SK-N-SH treated with all-trans-retinoic acid at 6 μM for 48 hours (cell line): ENCODE measurements at regions not wholly inside any gene's neighbourhood (a gene's known extent, or its start where the extent isn't known, plus 50 kb on each side); places are given as distances from the start of the nearest gene placed in this dataset.

Source experiments
- ATAC-seq: fragments of 200-7000 bp; cut with Tn5 transposase; 3 replicates; pipeline ENCODE4 v1.9.1; 2020; ENCODE audit warnings: mild to moderate bottlenecking, moderate library complexity
- ARNTL ChIP-seq: fragments of 450-650 bp; formaldehyde crosslinking; IDR thresholded peaks from 2 replicates; pipeline ENCODE4 v1.5.0; 2020; ENCODE audit warnings: low read depth, mild to moderate bottlenecking, moderate library complexity, borderline replicate concordance
- BACH2 ChIP-seq: fragments of 250-450 bp; sonication (Bioruptor Pico); IDR thresholded peaks from 2 replicates; pipeline ENCODE4 v1.9.0; 2021; ENCODE audit warnings: mild to moderate bottlenecking, borderline replicate concordance
- CSDC2 ChIP-seq: fragments of 250-450 bp; sonication (Bioruptor Pico); IDR thresholded peaks from 2 replicates; pipeline ENCODE4 v1.5.0; 2020; ENCODE audit warnings: mild to moderate bottlenecking, moderate library complexity
- ESRRG ChIP-seq: fragments of 250-450 bp; sonication (Bioruptor Pico); IDR thresholded peaks from 2 replicates; pipeline ENCODE4 v1.6.1; 2021; ENCODE audit warnings: mild to moderate bottlenecking
- ISL1 ChIP-seq: fragments of 250-450 bp; sonication (Bioruptor Pico); IDR thresholded peaks from 2 replicates; pipeline ENCODE4 v2.1.2; 2022; ENCODE audit warnings: mild to moderate bottlenecking, moderate library complexity
- OSR1 ChIP-seq: fragments of 250-450 bp; sonication (Bioruptor Pico); IDR thresholded peaks from 2 replicates; pipeline ENCODE4 v1.8.0; 2022; ENCODE audit warnings: moderate library complexity, mild to moderate bottlenecking, inconsistent platforms
- PPARA ChIP-seq: fragments of 250-450 bp; sonication (Bioruptor Pico); IDR thresholded peaks from 2 replicates; pipeline ENCODE4 v1.5.0; 2020; ENCODE audit warnings: mild to moderate bottlenecking, borderline replicate concordance
- RARB ChIP-seq: fragments of 250-450 bp; sonication (Bioruptor Pico); IDR thresholded peaks from 2 replicates; pipeline ENCODE4 v1.8.0; 2021; ENCODE audit warnings: mild to moderate bottlenecking, moderate library complexity
- TCF4 ChIP-seq: fragments of 250-450 bp; sonication (Bioruptor Pico); IDR thresholded peaks from 2 replicates; pipeline ENCODE4 v1.8.0; 2021; ENCODE audit warnings: mild to moderate bottlenecking, moderate library complexity, borderline replicate concordance
- TOX ChIP-seq: fragments of 250-450 bp; sonication (Bioruptor Pico); IDR thresholded peaks from 2 replicates; pipeline ENCODE4 v1.8.0; 2021; ENCODE audit warnings: mild to moderate bottlenecking, moderate library complexity, borderline replicate concordance
- ZC3H10 ChIP-seq: fragments of 250-450 bp; sonication (Bioruptor Pico); IDR thresholded peaks from 2 replicates; pipeline ENCODE4 v1.5.1; 2021; ENCODE audit warnings: mild to moderate bottlenecking, moderate library complexity
- ZFP3 ChIP-seq: fragments of 250-450 bp; sonication (Bioruptor Pico); IDR thresholded peaks from 2 replicates; pipeline ENCODE4 v1.5.0; 2020; ENCODE audit warnings: mild to moderate bottlenecking, moderate library complexity
- ZFP30 ChIP-seq: fragments of 450-650 bp; formaldehyde crosslinking; IDR thresholded peaks from 2 replicates; pipeline ENCODE4 v1.5.0; 2022; ENCODE audit warnings: mild to moderate bottlenecking, moderate library complexity
- ZNF70 ChIP-seq: fragments of 450-650 bp; formaldehyde crosslinking; IDR thresholded peaks from 2 replicates; pipeline ENCODE4 v1.5.0; 2020; ENCODE audit warnings: mild to moderate bottlenecking, moderate library complexity
- ZNF8 ChIP-seq: fragments of 450-650 bp; formaldehyde crosslinking; IDR thresholded peaks from 2 replicates; pipeline ENCODE4 v1.5.0; 2020; ENCODE audit warnings: mild to moderate bottlenecking, moderate library complexity
- TF ChIP-seq, protein P1 (sequence below): fragments of 250-450 bp; sonication (Bioruptor Pico); IDR thresholded peaks from 2 replicates; pipeline ENCODE4 v1.8.0; 2021; ENCODE audit warnings: low read depth, mild to moderate bottlenecking, moderate library complexity, borderline replicate concordance
- TF ChIP-seq, protein P2 (sequence below): fragments of 250-450 bp; sonication (Bioruptor Pico); IDR thresholded peaks from 2 replicates; pipeline ENCODE4 v1.5.1; 2020; ENCODE audit warnings: low read depth, mild to moderate bottlenecking, moderate library complexity
- TF ChIP-seq, protein P3 (sequence below): fragments of 250-450 bp; sonication (Bioruptor Pico); IDR thresholded peaks from 2 replicates; pipeline ENCODE4 v1.5.0; 2020; ENCODE audit warnings: mild to moderate bottlenecking, moderate library complexity
- TF ChIP-seq, protein P4 (sequence below): fragments of 250-450 bp; sonication (Bioruptor Pico); IDR thresholded peaks from 2 replicates; pipeline ENCODE4 v1.8.0; 2020; ENCODE audit warnings: mild to moderate bottlenecking, moderate library complexity, borderline replicate concordance

DNA sequence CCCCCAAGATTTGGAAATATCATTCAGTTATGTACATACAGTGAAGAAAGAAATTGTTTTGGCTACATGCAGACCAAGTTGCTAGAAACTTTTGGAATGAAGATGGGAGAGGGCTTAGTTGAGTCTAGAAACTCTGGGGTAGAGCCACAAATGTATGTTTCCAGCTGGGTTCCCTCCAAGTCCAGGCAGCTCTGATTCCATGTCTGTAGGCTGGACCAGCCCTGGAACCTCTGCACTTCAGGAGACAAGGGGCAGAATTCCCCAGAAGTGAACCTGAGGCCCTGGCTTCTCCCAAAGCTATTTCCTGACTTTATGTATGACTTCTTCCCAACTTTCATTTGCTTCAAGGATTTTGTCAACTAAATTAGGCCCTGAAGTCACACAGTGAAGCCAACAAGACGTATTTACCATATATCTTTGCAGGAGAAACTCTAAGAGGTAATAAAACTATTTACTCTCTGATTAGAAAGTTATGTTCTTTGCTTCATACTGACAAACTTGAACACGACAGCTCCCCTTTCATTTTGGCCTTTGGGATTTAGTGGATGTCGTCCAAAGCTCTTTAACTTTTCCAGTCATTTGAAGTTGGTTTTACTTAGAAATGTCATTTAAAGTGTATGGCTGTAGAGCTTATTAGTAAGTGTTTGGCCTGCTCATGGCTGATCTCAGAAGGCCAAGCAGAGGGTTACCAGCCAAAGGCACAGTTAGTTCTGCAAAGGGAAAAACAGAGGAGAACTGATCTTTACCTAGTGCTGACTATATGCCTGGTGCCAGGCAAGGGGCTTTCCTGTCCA lies 152.0 kb upstream of the SLC28A3 start:
- no peak for ATAC-seq
- no peak for TF ChIP-seq PPARA
- TF ChIP-seq OSR1 (CRISPR knock-in tag): no peak
- no peak for TF ChIP-seq ISL1 (CRISPR knock-in tag)
- TF ChIP-seq, protein P1, sequence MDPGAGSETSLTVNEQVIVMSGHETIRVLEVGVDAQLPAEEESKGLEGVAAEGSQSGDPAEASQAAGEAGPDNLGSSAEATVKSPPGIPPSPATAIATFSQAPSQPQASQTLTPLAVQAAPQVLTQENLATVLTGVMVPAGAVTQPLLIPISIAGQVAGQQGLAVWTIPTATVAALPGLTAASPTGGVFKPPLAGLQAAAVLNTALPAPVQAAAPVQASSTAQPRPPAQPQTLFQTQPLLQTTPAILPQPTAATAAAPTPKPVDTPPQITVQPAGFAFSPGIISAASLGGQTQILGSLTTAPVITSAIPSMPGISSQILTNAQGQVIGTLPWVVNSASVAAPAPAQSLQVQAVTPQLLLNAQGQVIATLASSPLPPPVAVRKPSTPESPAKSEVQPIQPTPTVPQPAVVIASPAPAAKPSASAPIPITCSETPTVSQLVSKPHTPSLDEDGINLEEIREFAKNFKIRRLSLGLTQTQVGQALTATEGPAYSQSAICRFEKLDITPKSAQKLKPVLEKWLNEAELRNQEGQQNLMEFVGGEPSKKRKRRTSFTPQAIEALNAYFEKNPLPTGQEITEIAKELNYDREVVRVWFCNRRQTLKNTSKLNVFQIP (CRISPR knock-in tag): no peak
- no peak for TF ChIP-seq CSDC2 (CRISPR knock-in tag)

DNA sequence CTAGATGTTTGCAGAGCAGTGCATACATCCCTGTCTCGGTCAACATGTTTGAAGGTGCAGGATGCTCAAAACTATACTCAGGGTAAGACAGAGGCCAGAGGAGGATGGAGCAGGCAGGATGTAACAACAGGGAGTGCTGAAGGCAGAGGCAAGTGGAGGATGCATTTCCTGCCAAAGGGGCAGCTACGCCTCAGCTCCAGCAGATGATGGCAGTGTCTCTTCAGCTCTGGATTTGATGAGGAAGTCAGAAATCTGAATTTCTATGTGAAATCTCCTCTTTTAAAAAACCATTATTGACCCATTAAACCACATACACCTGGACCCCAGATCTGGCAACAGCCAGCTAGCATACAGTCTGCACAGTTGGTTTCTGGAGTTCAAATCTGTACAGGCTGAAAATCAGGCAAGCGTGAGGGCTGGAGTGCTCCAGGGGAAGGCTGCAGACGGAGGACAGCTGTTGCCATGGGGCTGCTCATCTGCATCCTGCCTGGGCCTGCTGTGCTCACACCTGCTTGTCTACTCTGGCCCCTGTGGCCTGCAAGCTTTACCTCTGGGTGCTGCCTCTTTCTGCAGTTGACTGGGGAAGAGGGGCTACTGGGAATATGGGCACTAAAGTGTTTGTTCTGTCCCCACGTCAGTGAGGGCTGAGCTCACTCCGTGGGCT lies 152.9 kb upstream of the SLC28A3 start:
- ATAC-seq: no peak
- TF ChIP-seq, protein P2, sequence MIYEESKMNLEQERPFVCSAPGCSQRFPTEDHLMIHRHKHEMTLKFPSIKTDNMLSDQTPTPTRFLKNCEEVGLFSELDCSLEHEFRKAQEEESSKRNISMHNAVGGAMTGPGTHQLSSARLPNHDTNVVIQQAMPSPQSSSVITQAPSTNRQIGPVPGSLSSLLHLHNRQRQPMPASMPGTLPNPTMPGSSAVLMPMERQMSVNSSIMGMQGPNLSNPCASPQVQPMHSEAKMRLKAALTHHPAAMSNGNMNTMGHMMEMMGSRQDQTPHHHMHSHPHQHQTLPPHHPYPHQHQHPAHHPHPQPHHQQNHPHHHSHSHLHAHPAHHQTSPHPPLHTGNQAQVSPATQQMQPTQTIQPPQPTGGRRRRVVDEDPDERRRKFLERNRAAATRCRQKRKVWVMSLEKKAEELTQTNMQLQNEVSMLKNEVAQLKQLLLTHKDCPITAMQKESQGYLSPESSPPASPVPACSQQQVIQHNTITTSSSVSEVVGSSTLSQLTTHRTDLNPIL: no peak
- TF ChIP-seq OSR1 (CRISPR knock-in tag): no peak
- no peak for TF ChIP-seq ZFP3
- no peak for TF ChIP-seq BACH2 (CRISPR knock-in tag)
- TF ChIP-seq TCF4 (CRISPR knock-in tag): no peak
- TF ChIP-seq ESRRG (CRISPR knock-in tag): no peak
- no peak for TF ChIP-seq PPARA
- no peak for TF ChIP-seq ZNF70 (CRISPR knock-in tag)
- TF ChIP-seq ZNF8 (CRISPR knock-in tag): no peak

DNA sequence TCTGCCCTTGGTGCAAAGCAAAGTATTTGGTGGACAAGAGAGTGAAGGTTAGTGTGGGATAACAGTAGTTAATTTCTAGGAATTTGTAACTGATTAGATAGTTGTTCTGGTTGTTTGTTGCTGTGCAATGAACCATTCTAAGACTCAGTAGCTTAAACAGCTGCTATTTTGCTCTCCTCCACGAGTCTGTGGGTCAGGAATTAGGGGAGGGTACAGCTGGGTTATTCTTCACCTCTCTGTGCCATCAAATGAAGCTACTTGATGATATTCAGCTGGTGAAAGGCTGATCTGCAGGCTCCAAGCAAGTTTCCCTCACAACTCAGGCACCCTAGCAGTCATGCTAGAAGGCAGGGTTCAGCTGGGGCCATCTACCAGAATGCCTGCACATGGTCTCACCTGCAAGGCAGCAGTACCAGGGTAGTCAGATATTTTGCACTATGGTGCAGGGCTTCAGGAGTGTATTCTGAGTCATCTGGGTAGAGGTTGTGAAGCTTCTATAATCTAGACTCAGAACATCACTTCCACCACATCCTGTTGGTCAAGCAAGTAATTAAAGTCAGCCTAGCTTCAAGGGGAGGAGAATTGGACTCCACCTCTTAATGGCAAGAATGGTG lies 159.5 kb upstream of the SLC28A3 start:
- no peak for ATAC-seq
- TF ChIP-seq TCF4 (CRISPR knock-in tag) (no peak), OSR1 (CRISPR knock-in tag) (no peak), ARNTL (CRISPR knock-in tag) (no peak), RARB (CRISPR knock-in tag) (no peak), ZFP30 (CRISPR knock-in tag) (no peak), ZNF8 (CRISPR knock-in tag) (no peak), BACH2 (CRISPR knock-in tag) (no peak), ZC3H10 (no peak)
- TF ChIP-seq, protein P2: no peak
- TF ChIP-seq, protein P3, sequence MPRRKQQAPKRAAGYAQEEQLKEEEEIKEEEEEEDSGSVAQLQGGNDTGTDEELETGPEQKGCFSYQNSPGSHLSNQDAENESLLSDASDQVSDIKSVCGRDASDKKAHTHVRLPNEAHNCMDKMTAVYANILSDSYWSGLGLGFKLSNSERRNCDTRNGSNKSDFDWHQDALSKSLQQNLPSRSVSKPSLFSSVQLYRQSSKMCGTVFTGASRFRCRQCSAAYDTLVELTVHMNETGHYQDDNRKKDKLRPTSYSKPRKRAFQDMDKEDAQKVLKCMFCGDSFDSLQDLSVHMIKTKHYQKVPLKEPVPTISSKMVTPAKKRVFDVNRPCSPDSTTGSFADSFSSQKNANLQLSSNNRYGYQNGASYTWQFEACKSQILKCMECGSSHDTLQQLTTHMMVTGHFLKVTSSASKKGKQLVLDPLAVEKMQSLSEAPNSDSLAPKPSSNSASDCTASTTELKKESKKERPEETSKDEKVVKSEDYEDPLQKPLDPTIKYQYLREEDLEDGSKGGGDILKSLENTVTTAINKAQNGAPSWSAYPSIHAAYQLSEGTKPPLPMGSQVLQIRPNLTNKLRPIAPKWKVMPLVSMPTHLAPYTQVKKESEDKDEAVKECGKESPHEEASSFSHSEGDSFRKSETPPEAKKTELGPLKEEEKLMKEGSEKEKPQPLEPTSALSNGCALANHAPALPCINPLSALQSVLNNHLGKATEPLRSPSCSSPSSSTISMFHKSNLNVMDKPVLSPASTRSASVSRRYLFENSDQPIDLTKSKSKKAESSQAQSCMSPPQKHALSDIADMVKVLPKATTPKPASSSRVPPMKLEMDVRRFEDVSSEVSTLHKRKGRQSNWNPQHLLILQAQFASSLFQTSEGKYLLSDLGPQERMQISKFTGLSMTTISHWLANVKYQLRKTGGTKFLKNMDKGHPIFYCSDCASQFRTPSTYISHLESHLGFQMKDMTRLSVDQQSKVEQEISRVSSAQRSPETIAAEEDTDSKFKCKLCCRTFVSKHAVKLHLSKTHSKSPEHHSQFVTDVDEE (CRISPR knock-in tag): no peak
- TF ChIP-seq, protein P1 (CRISPR knock-in tag): no peak

DNA sequence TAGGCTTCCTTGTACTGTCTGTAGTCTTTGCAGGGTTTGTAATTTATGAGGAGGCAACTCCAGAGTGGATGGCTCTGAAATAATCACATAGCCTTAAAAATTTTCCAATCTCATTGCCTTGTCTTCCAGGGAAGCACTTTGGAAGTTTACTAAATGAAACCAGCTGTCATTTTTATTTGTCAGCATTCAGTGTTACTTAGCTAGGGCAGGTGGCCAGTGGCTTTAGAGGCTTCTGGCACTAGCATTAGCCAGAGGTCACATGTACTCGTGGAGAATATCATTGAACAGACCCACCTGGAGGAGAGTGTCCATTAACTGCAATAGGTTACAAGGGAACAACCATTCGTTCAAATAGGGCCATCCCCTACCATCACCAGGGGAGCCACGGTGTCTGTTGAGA lies 160.3 kb upstream of the SLC28A3 start:
- no peak for ATAC-seq
- TF ChIP-seq, protein P4, sequence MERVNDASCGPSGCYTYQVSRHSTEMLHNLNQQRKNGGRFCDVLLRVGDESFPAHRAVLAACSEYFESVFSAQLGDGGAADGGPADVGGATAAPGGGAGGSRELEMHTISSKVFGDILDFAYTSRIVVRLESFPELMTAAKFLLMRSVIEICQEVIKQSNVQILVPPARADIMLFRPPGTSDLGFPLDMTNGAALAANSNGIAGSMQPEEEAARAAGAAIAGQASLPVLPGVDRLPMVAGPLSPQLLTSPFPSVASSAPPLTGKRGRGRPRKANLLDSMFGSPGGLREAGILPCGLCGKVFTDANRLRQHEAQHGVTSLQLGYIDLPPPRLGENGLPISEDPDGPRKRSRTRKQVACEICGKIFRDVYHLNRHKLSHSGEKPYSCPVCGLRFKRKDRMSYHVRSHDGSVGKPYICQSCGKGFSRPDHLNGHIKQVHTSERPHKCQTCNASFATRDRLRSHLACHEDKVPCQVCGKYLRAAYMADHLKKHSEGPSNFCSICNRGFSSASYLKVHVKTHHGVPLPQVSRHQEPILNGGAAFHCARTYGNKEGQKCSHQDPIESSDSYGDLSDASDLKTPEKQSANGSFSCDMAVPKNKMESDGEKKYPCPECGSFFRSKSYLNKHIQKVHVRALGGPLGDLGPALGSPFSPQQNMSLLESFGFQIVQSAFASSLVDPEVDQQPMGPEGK (CRISPR knock-in tag): no peak
- TF ChIP-seq ZFP3 (no peak), PPARA (no peak), TOX (no peak), ISL1 (CRISPR knock-in tag) (no peak), TCF4 (CRISPR knock-in tag) (no peak)
- TF ChIP-seq, protein P1 (CRISPR knock-in tag): no peak
